ENCODE measurements at regions not wholly inside any gene's neighbourhood (a gene's known extent, or its start where the extent isn't known, plus 50 kb on each side); places are given as distances from the start of the nearest gene placed in this dataset.

GRCh38 chr2:133768658-133769435 lies 200.6 kb upstream of the NCKAP5 start:
- Mint-ChIP-seq H3K4me3 (no peak overlapping the region), H3K9me3 (no peaks in the 10 kb centered on the region), H3K36me3 (ENCODE audit: insufficient read depth in 1 of 3, low read depth in 3 of 3) (no peaks in the 10 kb centered on the region), H3K27ac (no peak overlapping the region), H3K27me3 (ENCODE audit: low read depth) (no peaks in the 10 kb centered on the region; the same call in 1 of the 2 replicates), H3K4me1 (peaks cover 6 to 9% of the 10 kb centered on the region in 2 experiments; a peak in 3 of 4 replicates)
- Histone ChIP-seq H4K91ac (ENCODE audit: insufficient read length, low read depth, low read length) (no peak overlapping the region), H3K9me3 (ENCODE audit: control insufficient read depth, low read depth, low read length) (no peaks in the 10 kb centered on the region), H3K23ac (ENCODE audit: insufficient read length, low read depth, low read length) (no peak overlapping the region), H2BK120ac (ENCODE audit: low read depth, low read length, poor library complexity, severe bottlenecking) (no peak overlapping the region), H4K20me1 (ENCODE audit: control insufficient read depth, insufficient read depth, insufficient read length) (no peaks in the 10 kb centered on the region), H3K23me2 (ENCODE audit: insufficient read length, low read depth, low read length, poor library complexity, severe bottlenecking) (no peaks in the 10 kb centered on the region), H3K18ac (ENCODE audit: insufficient read length, low read depth, low read length) (no peak overlapping the region), H4K5ac (ENCODE audit: insufficient read length, low read depth, low read length) (no peak overlapping the region), H3K27ac (ENCODE audit: insufficient read length, low read depth, low read length) (no peak overlapping the region), H3T11ph (ENCODE audit: low read length) (no peak overlapping the region), H3K14ac (ENCODE audit: insufficient read depth, low read length) (no peak overlapping the region), H2BK15ac (ENCODE audit: low read depth, low read length) (no peak overlapping the region), H3K79me1 (ENCODE audit: insufficient read depth, low read depth, low read length, poor library complexity, severe bottlenecking) (no peaks in the 10 kb centered on the region), H2BK20ac (ENCODE audit: low read depth, low read length, poor library complexity, severe bottlenecking) (no peak overlapping the region), H3K4me1 (ENCODE audit: insufficient read depth, low read length) (no peaks in the 10 kb centered on the region), H3K79me2 (ENCODE audit: insufficient read depth, low read length) (no peaks in the 10 kb centered on the region), H2AFZ (ENCODE audit: low read length) (no peak overlapping the region), H3K4me2 (ENCODE audit: insufficient read depth, insufficient read length, low read length) (no peak overlapping the region), H3K9ac (ENCODE audit: extremely low read depth, insufficient read length, low read length) (no peak overlapping the region), H2BK12ac (ENCODE audit: insufficient read length, low read depth, low read length) (no peak overlapping the region), H4K8ac (replicated peaks; ENCODE audit: insufficient read length, low read depth, low read length) (no peak overlapping the region), H3K4ac (ENCODE audit: low read depth, low read length) (no peak overlapping the region), H2AK5ac (ENCODE audit: insufficient read length, low read length) (no peak overlapping the region), H3K27me3 (ENCODE audit: insufficient read depth, low read length) (no peaks in the 10 kb centered on the region), H2BK5ac (ENCODE audit: insufficient read length, low read length) (no peak overlapping the region), H3K56ac (ENCODE audit: insufficient read length, low read depth, low read length) (no peak overlapping the region)
- no CpG with 5 or more reads among the region's 6 CpGs for WGBS (ENCODE audit: extremely low coverage, insufficient read length, low lambda C conversion rate)
- TF ChIP-seq CTCF (conservative IDR thresholded peaks at IDR 0.05), result no peak
- DNase-seq, result no peak
